ENCODE measurements at regions not wholly inside any gene's neighbourhood (a gene's known extent, or its start where the extent isn't known, plus 50 kb on each side); places are given as distances from the start of the nearest gene placed in this dataset.

DNA sequence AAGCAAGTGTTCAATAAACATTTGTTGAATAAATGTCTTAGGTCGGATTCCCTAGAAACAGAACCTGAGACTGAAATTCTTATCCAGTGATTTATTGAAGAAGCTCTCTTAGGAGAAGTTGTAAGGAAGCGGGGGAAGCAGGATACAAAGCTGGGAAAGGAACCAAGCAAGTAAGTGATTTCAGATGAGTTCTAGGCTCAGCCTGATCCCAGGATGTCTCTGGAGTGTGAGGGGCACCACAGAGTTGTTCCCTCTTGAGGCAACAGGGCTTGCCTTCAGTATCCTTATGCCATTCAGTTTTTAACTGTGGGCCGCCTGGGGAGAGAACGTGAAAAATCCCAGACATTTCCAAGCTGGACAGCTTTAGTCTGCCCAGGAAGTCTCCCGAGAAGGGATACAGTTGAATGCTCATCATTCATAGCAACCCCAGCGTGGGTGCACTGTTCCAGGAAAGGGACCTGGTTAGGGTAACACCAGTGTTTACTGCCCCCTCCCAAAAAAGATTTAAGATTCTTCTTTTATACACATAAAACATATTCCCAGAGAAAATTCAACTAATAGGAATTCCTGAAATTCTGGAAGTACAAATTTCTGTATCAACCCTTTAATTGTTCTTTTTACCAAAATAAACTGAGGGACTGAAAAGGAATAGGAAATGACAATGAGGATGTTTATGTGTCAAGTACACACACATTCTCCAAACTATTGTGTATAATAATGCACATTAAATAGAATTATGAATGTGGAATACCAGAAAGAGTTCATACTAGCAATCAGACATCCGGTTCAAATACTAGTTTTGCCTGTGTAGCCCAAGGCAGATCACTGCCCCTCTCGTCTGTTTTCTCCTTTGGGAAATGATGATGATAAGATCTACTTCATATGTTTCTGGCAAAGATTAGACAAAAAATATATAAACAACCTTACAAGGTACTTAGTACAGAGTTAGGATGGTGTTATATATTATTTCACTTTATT lies 592.1 kb upstream of the CDH2 start:
- H3K4me1 ChIP-seq (ENCODE audit: control insufficient read depth in 2 of 2, insufficient read depth in 2 of 2, low read length in 2 of 2), result no peaks in the 10 kb centered on the region
- ChIA-PET POLR2A (no interaction called here), CTCF (no interaction called here)
- no peaks in the 10 kb centered on the region for H3K27me3 Mint-ChIP-seq
- H3K4me3 Mint-ChIP-seq, result no peak overlapping the region
- no peaks in the 10 kb centered on the region for H3K27me3 ChIP-seq (replicated peaks in 1 of 4; ENCODE audit: control extremely low read depth in 1 of 4, control insufficient read depth in 3 of 4, insufficient read depth in 4 of 4, low read length in 3 of 4)
- H3K9me3 Mint-ChIP-seq (ENCODE audit: insufficient read depth), result no peaks in the 10 kb centered on the region
- no peak overlapping the region for H3K27ac ChIP-seq (ENCODE audit: low read length in 2 of 2)
- WGBS (ENCODE audit: insufficient coverage), result 82% methylated on average over 6 of the region's 8 CpGs
- H2AFZ ChIP-seq (ENCODE audit: insufficient read depth, low read depth, low read length, poor library complexity, severe bottlenecking), result no peak overlapping the region
- no peak overlapping the region for H3K27ac Mint-ChIP-seq
- TF ChIP-seq CTCF (IDR thresholded peaks at IDR 0.05), result no peak
- no peak for TF ChIP-seq EZH2 (IDR thresholded peaks at IDR 0.05; ENCODE audit: borderline replicate concordance, insufficient read depth, low read depth, low read length, poor library complexity, severe bottlenecking)
- H4K20me1 ChIP-seq (ENCODE audit: control insufficient read depth, insufficient read depth, low read length, poor library complexity, severe bottlenecking), result no peaks in the 10 kb centered on the region
- no peak overlapping the region for H3K4me3 ChIP-seq (ENCODE audit: control extremely low read depth in 1 of 5, extremely low read depth in 1 of 5, insufficient read depth in 1 of 5, low read depth in 2 of 5, low read length in 4 of 5)
- no peaks in the 10 kb centered on the region for H3K79me2 ChIP-seq (ENCODE audit: control insufficient read depth, insufficient read depth, low read length)
- H3K9ac ChIP-seq (ENCODE audit: low read length), result no peak overlapping the region
- H3K4me1 Mint-ChIP-seq, result no peaks in the 10 kb centered on the region
- intact Hi-C loops (cut with micrococcal nuclease), result no loop called here
- DNase-seq (no peak), ATAC-seq (ENCODE audit: low read depth) (no peak)
- H3K4me2 ChIP-seq (replicated peaks; ENCODE audit: low read depth, low read length, poor library complexity, severe bottlenecking), result no peak overlapping the region
- H3K9me3 ChIP-seq (ENCODE audit: control extremely low read depth in 1 of 3, control insufficient read depth in 2 of 3, insufficient read depth in 1 of 3, low read length in 2 of 3), result no peaks in the 10 kb centered on the region
- no peaks in the 10 kb centered on the region for H3K36me3 ChIP-seq (replicated peaks in 1 of 2; ENCODE audit: control extremely low read depth in 1 of 2, control insufficient read depth in 1 of 2, extremely low read depth in 1 of 2, insufficient read depth in 2 of 2, low read length in 1 of 2)

GRCh38 chr18:28767727-28768211 lies 590.8 kb upstream of the CDH2 start:
- Mint-ChIP-seq H3K4me3 (no peak overlapping the region), H3K4me1 (no peaks in the 10 kb centered on the region), H3K27ac (no peak overlapping the region), H3K9me3 (ENCODE audit: insufficient read depth) (no peaks in the 10 kb centered on the region), H3K27me3 (no peaks in the 10 kb centered on the region)
- no peak overlapping the region for H3K4me3 ChIP-seq (ENCODE audit: control extremely low read depth in 1 of 5, extremely low read depth in 1 of 5, insufficient read depth in 1 of 5, low read depth in 2 of 5, low read length in 4 of 5)
- H3K36me3 ChIP-seq (replicated peaks in 1 of 2; ENCODE audit: control extremely low read depth in 1 of 2, control insufficient read depth in 1 of 2, extremely low read depth in 1 of 2, insufficient read depth in 2 of 2, low read length in 1 of 2), result no peaks in the 10 kb centered on the region
- DNase-seq (no peak), ATAC-seq (ENCODE audit: low read depth) (no peak)
- CTCF ChIA-PET, result no interaction called here
- POLR2A ChIA-PET, result no interaction called here
- no peak overlapping the region for H3K9ac ChIP-seq (ENCODE audit: low read length)
- H3K27ac ChIP-seq (ENCODE audit: low read length in 2 of 2), result no peak overlapping the region
- H4K20me1 ChIP-seq (ENCODE audit: control insufficient read depth, insufficient read depth, low read length, poor library complexity, severe bottlenecking), result no peaks in the 10 kb centered on the region
- no peaks in the 10 kb centered on the region for H3K79me2 ChIP-seq (ENCODE audit: control insufficient read depth, insufficient read depth, low read length)
- no peak overlapping the region for H3K4me2 ChIP-seq (replicated peaks; ENCODE audit: low read depth, low read length, poor library complexity, severe bottlenecking)
- H3K27me3 ChIP-seq (replicated peaks in 1 of 4; ENCODE audit: control extremely low read depth in 1 of 4, control insufficient read depth in 3 of 4, insufficient read depth in 4 of 4, low read length in 3 of 4), result no peaks in the 10 kb centered on the region
- no CpG with 5 or more reads among the region's 2 CpGs for WGBS (ENCODE audit: insufficient coverage)
- H2AFZ ChIP-seq (ENCODE audit: insufficient read depth, low read depth, low read length, poor library complexity, severe bottlenecking), result no peak overlapping the region
- no peaks in the 10 kb centered on the region for H3K9me3 ChIP-seq (ENCODE audit: control extremely low read depth in 1 of 3, control insufficient read depth in 2 of 3, insufficient read depth in 1 of 3, low read length in 2 of 3)
- TF ChIP-seq CTCF (IDR thresholded peaks at IDR 0.05), result no peak
- TF ChIP-seq EZH2 (IDR thresholded peaks at IDR 0.05; ENCODE audit: borderline replicate concordance, insufficient read depth, low read depth, low read length, poor library complexity, severe bottlenecking), result no peak
- intact Hi-C loops (cut with micrococcal nuclease), result no loop called here
- no peaks in the 10 kb centered on the region for H3K4me1 ChIP-seq (ENCODE audit: control insufficient read depth in 2 of 2, insufficient read depth in 2 of 2, low read length in 2 of 2)

Measured in B cell (primary cell).